Left lung (tissue), 4 donors: ENCODE measurements at regions not wholly inside any gene's neighbourhood (a gene's known extent, or its start where the extent isn't known, plus 50 kb on each side); places are given as distances from the start of the nearest gene placed in this dataset.

Experiments used
- ATAC-seq: fragments of 200-7000 bp; cut with Tn5 transposase; one replicate; pipeline ENCODE4 v1.9.1; 2020; ENCODE audit warnings: moderate library complexity
- DNase-seq, 4 donors: peaks; one replicate each; pipeline ENCODE4 v3.0.0-alpha.2; 2013 to 2020
- H3K27ac ChIP-seq, 2 donors: fragments of 200-600 bp; sonication (generic) in 1 of 2; one replicate each; pipeline versions ENCODE4 v1.5.0 to v1.8.0; 2020 to 2021
- H3K27me3 ChIP-seq, 2 donors: fragments of 200-600 bp; sonication (generic) in 1 of 2; one replicate each; pipeline versions ENCODE4 v1.5.0 to v1.8.0; 2020 to 2021
- H3K36me3 ChIP-seq, 2 donors: fragments of 200-600 bp; sonication (generic) in 1 of 2; one replicate each; pipeline versions ENCODE4 v1.5.0 to v1.8.0; 2020 to 2021
- H3K4me1 ChIP-seq, 2 donors: fragments of 200-600 bp; one replicate each; pipeline ENCODE4 v1.8.0; 2021
- H3K4me3 ChIP-seq, 2 donors: fragments of 200-600 bp; sonication (generic) in 1 of 2; one replicate each; pipeline versions ENCODE4 v1.5.0 to v1.8.0; 2020 to 2021; ENCODE audit warnings: mild to moderate bottlenecking in 1 of 2
- H3K9me3 ChIP-seq, 2 donors: fragments of 200-600 bp; sonication (generic) in 1 of 2; one replicate each; pipeline versions ENCODE4 v1.5.0 to v1.8.0; 2020 to 2021
- intact Hi-C, 2 donors: fragments of 100-400 bp; cut with DNase I; formaldehyde crosslinking; loops; one replicate each; pipeline versions ENCODE4 v1.11.2 to v1.14.2; 2022
- TF ChIP-seq, protein P1 (sequence below), 2 donors: fragments of 200-600 bp; sonication (generic) in 1 of 2; IDR thresholded peaks; one replicate each; pipeline versions ENCODE4 v1.5.0 to v1.8.0; 2021; ENCODE audit warnings: antibody characterized with exemption in 2 of 2
- donor health status: DM: no; HTN: yes; CAD: no.
- donor health status: DM: no; HTN: no; CAD: no.

DNA sequence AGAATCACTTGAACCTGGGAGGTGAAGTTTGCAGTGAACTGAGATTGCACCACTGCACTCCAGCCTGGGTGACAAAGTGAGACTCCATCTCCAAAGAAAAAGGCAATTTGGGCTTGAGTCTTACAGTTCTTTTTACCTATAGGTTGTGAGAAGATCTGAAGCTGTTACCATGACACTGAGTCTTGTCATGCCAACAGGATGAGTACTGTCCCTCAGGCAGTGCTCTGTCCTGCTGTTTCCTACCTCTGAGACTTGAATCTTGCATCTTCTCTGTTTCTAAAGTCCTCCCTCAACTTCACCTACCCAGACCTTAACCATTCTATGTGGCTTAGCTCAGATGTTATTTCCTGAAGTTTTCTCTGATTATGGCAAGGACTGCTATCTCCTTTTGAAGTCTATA lies 400.8 kb upstream of the PRICKLE1 start:
- H3K9me3 ChIP-seq: peaks cover 0 to 13% of the 10 kb centered on the region in 2 donors
- DNase-seq (no peak), ATAC-seq (no peak)
- no peaks in the 10 kb centered on the region for H3K27me3 ChIP-seq
- no peaks in the 10 kb centered on the region for H3K4me1 ChIP-seq
- no peak overlapping the region for H3K27ac ChIP-seq
- no peaks in the 10 kb centered on the region for H3K36me3 ChIP-seq
- no peak overlapping the region for H3K4me3 ChIP-seq
- intact Hi-C loops: no loop called here
- TF ChIP-seq, protein P1, sequence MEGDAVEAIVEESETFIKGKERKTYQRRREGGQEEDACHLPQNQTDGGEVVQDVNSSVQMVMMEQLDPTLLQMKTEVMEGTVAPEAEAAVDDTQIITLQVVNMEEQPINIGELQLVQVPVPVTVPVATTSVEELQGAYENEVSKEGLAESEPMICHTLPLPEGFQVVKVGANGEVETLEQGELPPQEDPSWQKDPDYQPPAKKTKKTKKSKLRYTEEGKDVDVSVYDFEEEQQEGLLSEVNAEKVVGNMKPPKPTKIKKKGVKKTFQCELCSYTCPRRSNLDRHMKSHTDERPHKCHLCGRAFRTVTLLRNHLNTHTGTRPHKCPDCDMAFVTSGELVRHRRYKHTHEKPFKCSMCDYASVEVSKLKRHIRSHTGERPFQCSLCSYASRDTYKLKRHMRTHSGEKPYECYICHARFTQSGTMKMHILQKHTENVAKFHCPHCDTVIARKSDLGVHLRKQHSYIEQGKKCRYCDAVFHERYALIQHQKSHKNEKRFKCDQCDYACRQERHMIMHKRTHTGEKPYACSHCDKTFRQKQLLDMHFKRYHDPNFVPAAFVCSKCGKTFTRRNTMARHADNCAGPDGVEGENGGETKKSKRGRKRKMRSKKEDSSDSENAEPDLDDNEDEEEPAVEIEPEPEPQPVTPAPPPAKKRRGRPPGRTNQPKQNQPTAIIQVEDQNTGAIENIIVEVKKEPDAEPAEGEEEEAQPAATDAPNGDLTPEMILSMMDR (IDR thresholded peaks at IDR 0.05): no peak

GRCh38 chr12:42987216-42987650 lies 397.7 kb upstream of the PRICKLE1 start:
- no peak overlapping the region for H3K4me3 ChIP-seq
- no peaks in the 10 kb centered on the region for H3K27me3 ChIP-seq
- no peaks in the 10 kb centered on the region for H3K36me3 ChIP-seq
- H3K4me1 ChIP-seq: no peaks in the 10 kb centered on the region
- no peak overlapping the region for H3K27ac ChIP-seq
- intact Hi-C loops: no loop called here
- H3K9me3 ChIP-seq: peaks cover 0 to 11% of the 10 kb centered on the region in 2 donors
- no peak for DNase-seq
- ATAC-seq: no peak
- TF ChIP-seq, protein P1 (IDR thresholded peaks at IDR 0.05): no peak

DNA sequence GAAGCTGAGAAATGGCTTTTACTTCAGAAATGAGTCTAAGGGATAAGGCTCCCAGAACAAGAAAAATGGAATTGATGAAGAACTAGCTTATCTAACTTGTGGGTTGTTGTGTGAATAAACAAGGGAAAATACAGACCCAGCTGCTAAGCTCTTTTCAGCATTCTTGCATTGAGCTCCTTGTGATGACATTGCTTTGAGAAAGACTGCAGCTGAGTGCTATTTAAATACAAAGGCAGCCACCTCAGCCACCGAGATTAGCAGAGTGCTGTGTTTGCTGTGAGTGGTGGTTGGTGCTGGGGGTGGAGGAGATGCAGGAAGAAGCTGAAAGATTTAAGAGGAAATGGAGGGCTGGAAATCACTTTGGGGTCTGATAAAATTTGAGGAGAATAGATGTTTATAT lies 396.0 kb upstream of the PRICKLE1 start:
- H3K27ac ChIP-seq: no peak overlapping the region
- no peak overlapping the region for H3K4me3 ChIP-seq
- TF ChIP-seq, protein P1 (IDR thresholded peaks at IDR 0.05): no peak
- intact Hi-C loops: no loop called here
- H3K36me3 ChIP-seq: no peaks in the 10 kb centered on the region
- ATAC-seq (no peak), DNase-seq (no peak)
- H3K4me1 ChIP-seq: no peaks in the 10 kb centered on the region
- H3K27me3 ChIP-seq: no peaks in the 10 kb centered on the region
- peaks cover 0 to 11% of the 10 kb centered on the region in 2 donors for H3K9me3 ChIP-seq

GRCh38 chr12:42982828-42983227 lies 393.3 kb upstream of the PRICKLE1 start:
- H3K36me3 ChIP-seq: no peaks in the 10 kb centered on the region
- H3K4me1 ChIP-seq: no peaks in the 10 kb centered on the region
- H3K9me3 ChIP-seq: peaks cover 0 to 11% of the 10 kb centered on the region in 2 donors
- no peak overlapping the region for H3K27ac ChIP-seq
- no peaks in the 10 kb centered on the region for H3K27me3 ChIP-seq
- ATAC-seq (no peak), DNase-seq (no peak)
- intact Hi-C loops: no loop called here
- no peak overlapping the region for H3K4me3 ChIP-seq
- TF ChIP-seq, protein P1 (IDR thresholded peaks at IDR 0.05): no peak

GRCh38 chr12:42981379-42981778 lies 391.8 kb upstream of the PRICKLE1 start:
- TF ChIP-seq, protein P1 (IDR thresholded peaks at IDR 0.05): no peak
- no peaks in the 10 kb centered on the region for H3K4me1 ChIP-seq
- peaks cover 0 to 7% of the 10 kb centered on the region in 2 donors for H3K9me3 ChIP-seq
- no peaks in the 10 kb centered on the region for H3K36me3 ChIP-seq
- H3K27ac ChIP-seq: no peak overlapping the region
- H3K27me3 ChIP-seq: no peaks in the 10 kb centered on the region
- no peak overlapping the region for H3K4me3 ChIP-seq
- ATAC-seq (no peak), DNase-seq (no peak)
- intact Hi-C loops: no loop called here
